Dedifferentiated amniotic fluid mesenchymal stem cell (primary cell): ENCODE measurements at regions not wholly inside any gene's neighbourhood (a gene's known extent, or its start where the extent isn't known, plus 50 kb on each side); places are given as distances from the start of the nearest gene placed in this dataset.
A peak's percentile ranks its signal among the peaks of the same experiment; 100 is the strongest.

Experiments used
- DNase-seq: peaks from one replicate; pipeline ENCODE4 v3.0.0-alpha.2; 2016; ENCODE audit errors: extremely low spot score

DNA sequence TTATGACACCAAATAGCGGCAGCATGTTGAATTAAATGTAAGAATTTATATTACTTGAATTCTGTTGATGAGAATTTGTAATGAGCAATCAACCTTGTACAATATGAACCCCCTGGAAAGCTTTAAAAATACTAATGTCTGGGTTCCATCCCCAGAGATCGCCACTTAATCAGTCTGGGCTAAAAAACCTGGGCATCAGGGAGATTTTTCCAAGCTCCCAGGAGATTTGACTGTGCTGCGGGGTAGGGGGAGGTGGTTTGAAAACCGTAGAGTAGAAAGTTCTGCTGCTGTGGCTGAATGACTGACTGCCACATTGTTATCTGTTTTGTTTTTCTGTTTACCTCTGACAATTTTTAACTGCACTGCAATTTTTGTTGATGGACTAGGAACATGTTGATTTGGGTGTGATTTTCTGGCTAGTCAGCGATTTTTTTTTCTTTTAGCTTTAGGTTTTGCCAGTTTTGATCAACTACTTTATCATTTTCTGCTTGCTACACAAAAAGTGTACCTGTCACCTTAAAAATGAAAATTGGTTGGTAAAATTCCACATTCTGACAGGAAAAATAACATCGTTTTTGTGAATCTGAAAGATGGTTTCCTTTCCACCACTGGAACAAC, 79.3 kb downstream of the PCTP start:
- DNase-seq = no peak

DNA sequence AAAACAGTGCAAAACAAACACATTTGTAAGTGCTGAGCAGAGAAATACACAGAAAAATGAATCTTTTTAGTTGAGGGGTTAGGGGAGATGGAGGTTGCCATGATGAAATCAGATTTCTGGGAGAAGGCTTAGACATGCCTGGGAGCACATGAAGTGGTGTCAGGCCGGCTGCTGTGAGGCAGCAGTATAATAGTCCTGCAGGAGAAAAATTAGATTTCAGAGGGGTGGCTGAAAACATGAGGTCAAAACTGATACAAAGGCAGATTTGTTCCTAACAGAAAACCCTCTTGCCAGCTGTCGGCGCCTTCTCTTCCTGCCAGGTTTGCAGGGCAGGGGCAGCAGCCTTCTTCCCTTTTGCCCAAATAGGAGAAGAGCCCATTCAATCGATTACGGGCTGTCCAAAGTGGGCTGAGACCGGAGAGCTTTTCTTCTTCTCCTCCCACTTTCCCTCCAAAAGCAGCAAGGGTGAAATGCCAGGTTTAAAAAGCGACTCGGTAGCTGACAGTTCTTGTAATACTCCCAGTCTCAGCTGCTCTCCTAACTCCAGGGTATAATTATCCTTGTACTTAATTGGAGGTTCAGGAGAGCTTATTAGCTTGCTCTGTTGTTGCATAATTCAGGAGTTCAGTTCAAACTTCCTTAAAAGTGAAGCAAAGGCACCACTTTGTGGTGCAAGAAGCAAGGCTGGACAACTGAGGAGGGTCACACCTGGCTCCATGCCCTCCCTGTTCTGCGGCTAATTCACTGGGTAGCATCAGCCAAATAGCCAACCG, 80.0 kb downstream of the PCTP start:
- DNase-seq = no peak

DNA sequence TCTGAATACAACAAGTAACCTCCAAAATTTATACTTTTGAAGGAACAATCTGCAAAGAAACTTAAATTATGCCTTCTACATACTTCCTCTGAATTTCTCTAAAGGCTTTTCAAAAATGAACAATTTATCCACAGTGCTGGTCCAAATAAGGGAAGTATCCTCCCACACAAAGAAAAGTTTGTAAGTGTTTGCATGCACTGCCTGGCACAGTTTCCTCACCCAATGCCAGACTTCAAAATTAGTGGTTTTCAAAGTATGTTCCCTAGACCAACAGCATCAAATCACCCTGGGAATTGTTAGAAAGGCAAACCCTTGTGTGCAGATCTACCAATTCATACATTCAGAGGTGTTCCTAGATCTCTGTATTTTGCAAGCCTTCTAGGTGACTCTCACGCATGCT, 82.5 kb downstream of the PCTP start:
- no peak for DNase-seq

DNA sequence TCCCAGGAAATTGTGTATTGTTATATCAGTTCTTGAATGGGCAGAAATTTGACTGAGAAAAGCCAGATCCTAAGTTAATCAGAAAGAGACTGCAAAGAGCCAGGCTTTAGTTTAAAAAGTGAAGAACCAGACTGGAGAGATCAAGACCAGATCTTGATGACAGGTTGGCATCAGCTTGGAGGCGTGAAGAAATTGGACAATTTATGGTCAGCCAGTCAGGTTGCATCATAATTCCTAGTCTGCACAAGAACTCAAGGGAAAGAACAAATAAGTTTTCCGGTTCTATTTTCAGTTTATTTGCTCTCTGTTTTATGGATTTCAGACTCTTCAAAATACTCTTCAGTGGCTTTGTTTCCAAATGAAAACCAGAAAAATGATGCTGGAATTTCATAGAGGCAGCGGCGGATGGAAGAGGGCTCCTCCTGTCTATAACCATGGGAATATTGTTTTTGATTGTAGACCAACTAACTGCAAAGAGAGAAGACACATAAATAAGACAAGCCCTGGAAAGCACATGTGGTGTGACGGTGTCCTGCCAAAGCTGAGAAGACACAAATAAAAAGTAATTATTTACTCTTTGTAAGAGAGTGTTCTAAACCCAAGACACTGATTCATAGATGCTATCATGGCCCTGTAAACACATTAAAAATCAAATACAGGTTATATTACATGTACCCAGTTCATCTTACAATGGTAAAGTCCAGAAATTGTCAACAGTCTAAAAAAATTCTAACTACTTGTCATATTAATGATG, 91.7 kb downstream of the PCTP start:
- DNase-seq = no peak

DNA sequence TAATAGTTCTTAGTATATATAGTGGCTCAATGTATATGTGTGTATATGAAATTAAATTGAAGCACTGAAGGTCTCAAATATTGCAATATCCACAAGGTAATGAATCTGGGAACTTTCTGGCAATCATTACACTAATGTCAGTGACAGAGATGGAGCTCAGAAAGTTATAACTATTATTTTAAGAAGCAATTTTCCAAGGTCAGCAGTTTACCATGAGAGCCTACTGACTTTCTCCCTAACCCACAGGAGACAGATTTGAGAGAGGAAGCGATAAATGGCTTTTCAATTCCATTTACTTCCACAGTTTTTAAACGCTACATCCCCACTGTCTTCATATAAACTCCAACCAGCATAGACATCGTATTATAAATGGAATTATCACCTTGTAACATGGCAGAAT, 92.9 kb downstream of the PCTP start:
- no peak for DNase-seq

DNA sequence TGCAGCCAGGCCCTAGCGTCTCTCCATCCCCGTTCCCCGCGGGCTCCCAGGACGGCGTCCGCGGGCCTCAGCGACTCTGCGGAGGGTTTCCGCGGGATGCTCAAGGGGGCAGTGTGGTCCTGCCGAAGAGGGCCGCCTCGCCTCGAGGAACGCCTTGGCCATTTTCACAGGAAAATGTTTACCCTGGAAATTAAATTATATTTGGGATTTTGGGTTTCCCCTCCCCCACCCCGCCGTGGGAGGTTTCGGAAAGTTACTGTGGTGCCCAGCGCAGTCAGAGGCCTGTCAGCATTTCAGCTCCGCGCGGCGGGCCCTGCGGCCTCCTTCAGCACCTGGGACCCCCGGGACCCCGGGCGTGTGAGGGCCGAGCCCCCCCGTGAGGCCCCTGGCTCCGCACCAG, 94.5 kb downstream of the PCTP start:
- peak; percentile 46 for DNase-seq

DNA sequence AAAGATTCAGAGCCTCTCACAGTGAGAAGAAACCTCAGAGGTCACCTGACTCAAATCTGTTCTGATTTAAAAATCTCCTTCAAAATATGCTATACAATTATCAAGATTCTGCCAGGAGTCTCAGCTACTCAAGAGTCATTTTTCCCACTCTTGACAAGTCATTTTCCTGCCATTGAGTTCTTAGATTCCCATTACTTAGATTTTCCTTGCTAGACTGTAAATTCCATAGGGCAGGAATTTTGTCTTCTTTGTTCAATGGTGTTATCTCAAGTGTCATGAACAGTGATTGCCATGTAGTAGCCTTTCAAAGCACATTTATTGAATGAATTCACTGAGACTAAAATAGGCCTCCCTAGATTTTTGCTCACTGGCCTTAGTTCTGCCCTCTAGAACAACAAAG, 95.9 kb downstream of the PCTP start:
- no peak for DNase-seq

DNA sequence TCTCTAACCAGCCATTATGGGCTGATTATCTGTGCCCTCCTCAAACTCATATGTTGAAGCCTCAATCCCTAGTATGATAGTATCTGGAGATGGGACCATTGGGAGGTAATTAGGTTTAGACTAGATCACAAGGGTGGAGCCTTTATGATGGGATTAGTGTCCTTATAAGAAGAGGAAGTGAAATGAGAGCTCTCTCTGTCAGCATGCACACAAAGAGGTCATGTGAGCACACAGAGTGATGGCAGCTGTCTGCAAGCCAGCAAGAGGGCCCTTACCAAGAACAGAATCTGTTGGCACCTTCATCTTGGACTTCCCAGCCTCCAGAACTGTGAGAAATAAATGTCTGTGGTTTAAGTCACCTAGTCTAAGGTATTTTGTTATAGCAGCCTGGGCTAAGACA, 101.9 kb downstream of the PCTP start:
- DNase-seq = no peak

DNA sequence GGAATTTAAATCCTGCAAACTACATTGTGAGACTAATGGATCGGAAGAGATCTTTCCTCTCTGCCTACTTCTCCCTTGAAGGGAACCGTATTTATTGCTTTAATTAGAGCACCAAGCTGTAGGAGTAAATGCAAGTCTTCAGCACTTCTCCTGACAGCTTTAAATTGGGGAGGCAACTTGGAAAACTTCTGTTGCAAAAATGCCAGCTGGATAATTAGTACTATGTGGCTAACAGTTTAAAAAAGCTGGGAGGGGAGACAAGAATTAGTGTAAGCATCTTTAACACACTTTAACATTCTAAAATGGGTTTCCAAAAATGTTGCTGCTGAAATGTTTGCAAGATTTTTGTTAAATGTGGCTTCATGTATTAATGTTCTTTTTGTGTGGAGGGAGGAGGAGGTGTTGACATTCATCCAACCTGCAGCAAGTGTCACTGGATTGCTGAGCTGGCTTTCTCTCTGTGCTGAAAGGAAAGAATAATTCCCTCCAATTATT, 108.5 kb downstream of the PCTP start:
- no peak for DNase-seq

DNA sequence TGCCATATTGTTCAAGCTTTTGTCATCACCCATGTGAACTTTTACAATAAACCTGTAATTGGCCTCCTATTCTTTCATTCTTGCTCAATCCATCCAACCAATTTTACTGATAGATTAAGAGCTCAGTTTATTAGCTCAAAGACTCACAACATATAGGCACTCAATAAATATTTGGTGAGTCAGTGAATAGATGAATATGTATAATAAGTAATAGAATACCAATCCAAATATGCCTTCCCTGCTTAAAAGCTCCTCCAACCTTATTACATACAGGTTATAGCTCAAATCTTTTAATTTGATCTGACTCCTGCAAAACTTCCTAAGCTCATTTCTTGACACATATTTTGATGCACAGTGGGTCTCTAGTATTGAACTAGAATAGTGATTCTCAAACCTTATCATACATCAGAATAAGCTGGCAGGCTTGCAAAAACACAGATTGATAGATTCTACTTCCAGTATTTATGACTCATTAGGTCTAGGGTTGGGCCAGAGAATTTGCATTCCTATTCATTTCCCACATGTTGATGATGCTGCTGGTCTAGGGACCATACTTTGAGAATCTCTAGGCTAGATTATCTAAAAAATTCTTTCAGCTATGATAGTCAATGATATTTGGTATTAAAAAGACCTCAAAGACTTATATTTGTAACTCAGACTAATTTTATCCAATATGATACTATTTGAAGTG, 114.4 kb downstream of the PCTP start:
- DNase-seq = no peak

DNA sequence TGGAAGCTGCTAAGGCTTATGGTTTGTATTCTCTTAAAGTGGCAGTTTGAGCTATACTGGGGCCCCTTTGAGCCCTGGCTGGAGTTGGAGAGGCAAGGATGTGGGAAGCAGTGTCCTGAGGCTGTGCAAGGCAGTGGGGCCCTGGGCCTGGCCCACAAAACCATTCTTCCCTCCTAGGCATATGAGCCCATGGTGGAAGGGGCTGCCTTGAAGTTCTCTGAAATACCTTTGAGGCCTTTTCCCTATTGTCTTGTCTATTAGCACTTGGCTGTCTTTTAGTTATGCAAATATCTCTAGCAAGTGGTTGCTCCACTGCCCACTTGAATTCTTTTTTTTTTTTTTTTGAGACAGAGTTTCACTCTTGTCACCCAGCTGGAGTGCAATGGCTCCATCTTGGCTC, 119.2 kb downstream of the PCTP start:
- DNase-seq = no peak

DNA sequence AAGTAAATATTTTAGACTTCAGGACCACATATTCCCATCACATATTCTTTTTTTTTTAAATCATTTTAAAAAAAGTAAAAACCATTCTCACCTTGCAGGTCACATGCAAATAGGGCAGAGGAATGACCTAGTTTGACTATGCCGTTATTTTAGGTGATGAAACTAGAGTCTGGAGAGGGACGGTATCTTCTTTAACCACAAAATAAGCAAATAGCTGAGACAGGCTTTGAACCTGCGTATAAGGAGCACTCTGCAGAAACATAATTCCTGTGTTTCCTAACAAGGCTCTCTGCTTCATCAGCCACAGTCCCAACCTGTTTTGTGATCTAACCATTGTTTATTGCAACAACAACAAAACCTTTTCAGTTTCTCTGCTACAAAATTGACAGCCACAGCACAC, 121.5 kb downstream of the PCTP start:
- no peak for DNase-seq

DNA sequence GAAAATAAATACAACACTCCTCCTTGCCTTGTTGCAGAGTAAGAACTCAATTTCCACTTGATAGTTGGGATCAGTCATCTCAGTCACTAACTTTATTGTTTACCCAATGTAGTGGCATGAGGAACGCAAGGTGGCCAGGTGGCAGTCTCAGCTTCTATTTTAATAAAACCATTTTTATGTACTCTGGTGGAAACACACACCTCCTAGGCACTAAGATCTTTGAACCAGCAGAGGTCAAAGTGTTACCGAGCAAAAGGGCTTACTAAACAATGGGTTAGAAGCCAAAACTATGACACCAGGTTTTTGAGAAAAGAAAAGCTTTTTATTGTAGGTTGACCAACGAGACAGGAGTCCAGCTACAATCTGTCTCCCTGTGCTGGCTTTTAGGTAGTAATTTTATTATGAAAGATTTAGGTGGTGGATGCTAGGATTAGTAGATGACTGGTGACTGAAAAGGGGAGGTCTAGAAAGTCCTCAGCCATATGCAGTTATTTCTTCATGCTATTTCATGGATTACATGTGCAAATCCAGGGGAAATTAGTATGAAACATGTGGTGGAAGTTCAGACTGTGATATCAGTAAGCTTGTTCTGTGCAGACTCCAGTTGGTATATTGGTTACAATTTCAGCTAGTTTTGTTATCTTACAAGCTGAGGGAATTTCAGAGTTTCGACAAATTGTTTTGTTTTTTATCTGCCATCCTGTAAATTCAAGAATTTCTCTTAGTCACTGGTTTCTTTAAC, 122.3 kb downstream of the PCTP start:
- DNase-seq = no peak

DNA sequence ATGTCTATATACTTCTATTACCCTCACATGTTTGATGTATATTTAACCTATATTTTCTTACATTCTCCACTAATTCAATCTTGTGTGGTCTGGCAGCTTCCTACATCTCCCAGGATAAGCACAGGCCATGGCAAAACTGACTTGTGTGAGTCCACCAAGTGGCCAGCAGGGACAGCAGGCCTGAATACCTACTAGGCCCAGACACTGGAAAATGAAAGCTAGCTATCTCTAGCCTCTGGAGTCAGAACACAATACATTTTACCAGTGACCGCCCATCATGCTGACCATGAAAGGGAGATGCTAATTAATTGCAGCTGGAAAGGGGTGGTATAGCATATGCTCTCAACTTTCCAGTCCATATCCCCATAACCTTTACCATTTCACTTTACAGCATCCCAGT, 132.3 kb downstream of the PCTP start:
- DNase-seq = no peak

DNA sequence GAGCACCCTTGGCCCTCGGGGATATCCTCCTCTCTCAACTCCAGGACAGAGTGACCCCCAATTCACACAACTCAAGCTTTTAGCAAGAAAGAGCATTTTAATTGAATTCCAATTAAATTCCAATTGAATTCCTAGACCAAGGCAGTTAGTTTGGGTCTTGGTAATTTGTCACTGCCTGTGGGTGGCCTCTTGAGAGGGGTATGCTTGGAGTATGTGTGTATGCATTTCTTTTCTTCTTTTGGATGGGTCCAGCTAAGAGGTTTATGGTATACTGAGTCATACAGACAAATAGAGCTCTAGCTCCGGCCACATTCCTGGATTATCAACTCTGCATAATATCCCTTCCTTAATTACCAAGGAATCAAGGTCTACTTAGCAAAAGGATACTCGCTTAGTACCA, 136.7 kb downstream of the PCTP start:
- DNase-seq = no peak

DNA sequence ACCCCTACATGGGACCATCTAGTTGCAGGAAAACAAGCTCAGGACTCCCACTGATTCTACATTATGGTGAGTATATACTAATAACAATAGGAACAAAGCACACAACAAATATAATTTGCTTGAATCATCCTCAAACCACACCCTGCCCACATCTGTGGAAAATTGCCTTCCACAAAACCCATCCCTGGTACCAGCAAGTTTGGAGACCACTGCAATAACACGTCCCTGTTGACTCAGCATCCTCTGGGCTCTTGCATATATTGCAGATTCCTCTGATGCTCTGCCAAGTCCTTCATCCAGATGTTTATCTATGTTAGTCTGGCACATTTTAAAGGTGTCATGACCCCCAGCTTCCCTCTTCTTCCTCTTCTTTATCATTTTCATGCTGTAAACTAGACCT, 138.4 kb downstream of the PCTP start:
- DNase-seq = no peak

DNA sequence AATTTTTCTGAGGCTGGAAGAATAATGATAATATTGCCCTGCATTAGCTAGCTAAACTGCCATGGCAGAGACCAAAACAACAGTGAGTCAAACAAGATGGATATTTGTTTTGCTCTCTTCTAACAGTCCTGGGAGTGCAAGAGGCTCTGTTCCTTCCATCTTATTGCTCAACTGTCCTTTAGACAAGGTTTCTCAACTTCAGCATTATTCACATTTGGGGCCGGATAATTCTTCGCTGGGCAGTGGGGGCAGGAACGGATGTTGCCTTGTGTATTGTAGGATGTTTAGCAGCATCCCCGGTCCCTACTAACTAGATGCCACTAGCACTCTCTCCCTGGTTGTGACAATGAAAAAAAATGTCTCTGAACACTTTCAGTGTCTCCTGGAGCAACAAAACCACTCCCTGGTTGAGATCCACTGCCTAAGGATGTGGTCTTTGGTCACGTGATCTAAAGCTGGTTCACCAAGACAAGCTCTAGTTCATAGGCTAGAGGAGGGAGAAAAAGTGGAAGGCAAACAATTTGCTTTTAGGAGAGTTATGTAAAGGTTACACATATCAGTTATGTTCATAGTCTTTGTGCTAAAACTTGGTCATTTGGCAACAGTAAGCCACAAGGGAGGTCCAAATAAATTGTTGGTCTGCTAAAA, 144.4 kb downstream of the PCTP start:
- DNase-seq = no peak

DNA sequence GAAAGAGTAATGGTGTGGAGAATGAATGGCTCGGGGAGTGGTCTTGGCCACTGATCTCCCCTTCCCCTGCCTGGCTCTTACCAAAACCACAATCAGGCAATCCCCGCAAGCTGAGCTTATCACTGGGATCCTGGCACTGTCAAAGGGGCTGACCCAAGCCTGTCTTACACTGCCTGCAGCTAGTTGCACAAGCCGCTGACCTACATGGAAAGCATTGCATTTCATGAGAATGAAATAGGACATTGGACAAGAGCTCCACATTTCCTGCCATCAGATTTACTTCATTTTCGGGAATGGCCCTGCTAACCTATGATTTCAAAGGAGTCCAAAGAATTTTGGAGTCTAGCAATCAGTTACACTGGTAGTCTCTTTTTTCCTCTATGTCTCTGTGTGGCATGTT, 146.4 kb downstream of the PCTP start:
- no peak for DNase-seq

DNA sequence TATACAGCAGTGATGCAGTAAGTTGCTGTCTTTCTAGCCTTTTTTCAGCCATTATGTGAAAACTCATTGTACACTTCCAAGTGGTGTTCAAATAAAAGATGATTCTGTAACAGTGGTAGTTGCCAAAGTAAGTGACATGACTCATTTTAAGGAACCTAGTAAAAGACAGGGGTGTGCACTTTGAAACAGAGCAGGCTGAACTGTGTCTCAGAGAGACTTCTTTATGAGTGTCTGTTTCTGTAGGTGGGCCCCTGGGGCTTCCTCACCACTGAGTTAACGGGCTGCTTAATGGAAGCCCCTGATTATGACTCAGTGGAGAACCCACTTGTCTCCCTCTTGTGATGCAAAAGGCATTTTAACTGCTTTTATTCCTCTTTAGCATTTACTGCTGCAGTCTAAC, 147.3 kb downstream of the PCTP start:
- no peak for DNase-seq

DNA sequence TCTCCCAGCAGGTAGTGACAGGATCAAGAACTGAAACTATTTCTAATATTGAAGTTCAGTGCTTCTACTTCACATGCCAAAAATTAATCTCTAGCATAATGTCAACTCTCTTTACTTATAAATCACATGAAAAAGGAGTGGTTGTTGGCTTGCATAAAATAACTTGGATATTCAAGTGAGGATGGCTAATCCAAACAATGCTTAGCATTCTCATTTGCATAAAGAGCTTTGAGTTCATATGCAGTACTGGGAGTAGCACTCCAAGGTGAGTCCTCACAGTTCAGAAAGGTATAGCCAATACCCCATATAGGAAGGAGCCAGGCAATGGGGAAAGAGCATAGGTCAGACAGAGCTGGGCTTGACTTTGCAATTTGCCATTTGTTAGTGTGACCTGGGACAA, 149.3 kb downstream of the PCTP start:
- no peak for DNase-seq

DNA sequence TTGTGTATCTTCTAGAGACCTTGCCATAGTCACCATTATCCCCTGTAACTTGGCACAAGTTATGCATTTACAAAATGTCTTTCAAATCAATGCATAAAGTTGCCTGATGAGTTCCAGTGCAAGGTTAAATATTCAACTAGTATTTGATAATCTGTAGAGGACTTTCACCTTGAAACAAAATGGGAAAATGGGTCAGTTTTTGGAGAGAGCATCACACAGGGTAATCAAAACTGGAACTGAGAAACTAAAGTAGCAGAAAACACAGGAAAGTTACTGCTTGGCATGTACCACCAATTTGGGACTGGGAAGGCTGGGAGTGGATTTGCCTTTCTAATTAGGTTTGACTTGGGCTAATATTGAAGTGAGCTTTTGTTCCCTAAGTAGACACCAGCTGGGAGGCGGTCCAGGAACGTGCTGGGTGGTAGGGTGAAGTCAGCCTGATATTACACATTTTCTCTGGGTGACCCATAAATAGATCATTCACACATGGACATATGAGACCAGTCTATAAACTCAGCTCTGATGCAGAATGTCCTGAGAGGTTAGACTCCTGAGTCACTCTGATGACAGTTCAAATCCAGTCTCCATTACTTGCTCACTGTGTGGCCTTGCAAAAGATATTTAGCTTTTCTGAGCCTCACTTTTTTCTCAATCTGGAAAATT, 152.3 kb downstream of the PCTP start:
- no peak for DNase-seq
